MM.1S (cell line): ENCODE measurements at regions not wholly inside any gene's neighbourhood (a gene's known extent, or its start where the extent isn't known, plus 50 kb on each side); places are given as distances from the start of the nearest gene placed in this dataset.

ENCODE experiments used
- DNase-seq: peaks from one replicate; pipeline ENCODE4 v3.0.0-alpha.2; 2015
- H2AFZ ChIP-seq: fragments of 300-600 bp; sonication (generic); 2 replicates; pipeline ENCODE4 v1.6.0; 2016; ENCODE audit warnings: antibody characterized with exemption, low read length
- H3F3A ChIP-seq: fragments of 300-600 bp; sonication (generic); 2 replicates; pipeline ENCODE4 v1.6.1; 2016; ENCODE audit warnings: mild to moderate bottlenecking, antibody characterized with exemption, low read length, moderate library complexity, mixed read lengths; ENCODE audit not compliant: insufficient read depth
- H3K27ac ChIP-seq: fragments of 300-600 bp; sonication (generic); 2 replicates; pipeline ENCODE4 v1.5.1; 2016; ENCODE audit warnings: mild to moderate bottlenecking, low read length
- H3K27me3 ChIP-seq: fragments of 300-600 bp; sonication (generic); replicated peaks from 2 replicates; pipeline ENCODE4 v1.6.0; 2016; ENCODE audit warnings: low read length; ENCODE audit not compliant: insufficient read depth
- H3K36me3 ChIP-seq: fragments of 300-600 bp; sonication (generic); replicated peaks from 2 replicates; pipeline ENCODE4 v1.6.1; 2016; ENCODE audit warnings: mild to moderate bottlenecking, low read length, mixed read lengths; ENCODE audit not compliant: insufficient read depth
- H3K4me1 ChIP-seq: fragments of 300-600 bp; sonication (generic); 2 replicates; pipeline ENCODE4 v1.6.1; 2016; ENCODE audit warnings: low read length, mixed read lengths
- H3K4me2 ChIP-seq: fragments of 300-600 bp; sonication (generic); 2 replicates; pipeline ENCODE4 v1.6.0; 2016; ENCODE audit warnings: low read depth, low read length
- H3K4me3 ChIP-seq: fragments of 300-600 bp; sonication (generic); 2 replicates; pipeline ENCODE4 v1.5.1; 2016; ENCODE audit warnings: low read length, mixed read lengths
- H3K79me2 ChIP-seq: fragments of 300-600 bp; sonication (generic); 2 replicates; pipeline ENCODE4 v1.6.1; 2016; ENCODE audit warnings: mixed run types, low read length, mixed read lengths
- H3K9ac ChIP-seq: fragments of 300-600 bp; sonication (generic); 2 replicates; pipeline ENCODE4 v1.6.1; 2016; ENCODE audit warnings: low read length, mixed read lengths
- H3K9me2 ChIP-seq: fragments of 300-600 bp; sonication (generic); replicated peaks from 2 replicates; pipeline ENCODE4 v1.6.1; 2016; ENCODE audit warnings: mild to moderate bottlenecking, low read length, mixed read lengths; ENCODE audit not compliant: insufficient read depth
- H3K9me3 ChIP-seq: fragments of 300-600 bp; sonication (generic); replicated peaks from 2 replicates; pipeline ENCODE4 v1.6.1; 2016; ENCODE audit warnings: mild to moderate bottlenecking, low read length, mixed read lengths; ENCODE audit not compliant: insufficient read depth
- H4K20me1 ChIP-seq: fragments of 300-600 bp; sonication (generic); 2 replicates; pipeline ENCODE4 v1.6.1; 2016; ENCODE audit warnings: mild to moderate bottlenecking, low read length, moderate library complexity, mixed read lengths; ENCODE audit not compliant: insufficient read depth
- EZH2 ChIP-seq: fragments of 300-600 bp; sonication (generic); optimal IDR thresholded peaks from 2 replicates; pipeline ENCODE3; 2017; ENCODE audit warnings: low read depth, mild to moderate bottlenecking, antibody characterized with exemption, low read length, mixed read lengths
- EZH2phosphoT487 ChIP-seq: fragments of 300-600 bp; sonication (generic); IDR thresholded peaks from 2 replicates; pipeline ENCODE4 v1.6.1; 2018; ENCODE audit warnings: antibody characterized with exemption, low read length
- TF ChIP-seq, protein P1 (sequence below): fragments of 300-600 bp; sonication (generic); IDR thresholded peaks from 2 replicates; pipeline ENCODE4 v1.5.1; 2016; ENCODE audit warnings: antibody characterized with exemption, low read length, mixed read lengths

DNA sequence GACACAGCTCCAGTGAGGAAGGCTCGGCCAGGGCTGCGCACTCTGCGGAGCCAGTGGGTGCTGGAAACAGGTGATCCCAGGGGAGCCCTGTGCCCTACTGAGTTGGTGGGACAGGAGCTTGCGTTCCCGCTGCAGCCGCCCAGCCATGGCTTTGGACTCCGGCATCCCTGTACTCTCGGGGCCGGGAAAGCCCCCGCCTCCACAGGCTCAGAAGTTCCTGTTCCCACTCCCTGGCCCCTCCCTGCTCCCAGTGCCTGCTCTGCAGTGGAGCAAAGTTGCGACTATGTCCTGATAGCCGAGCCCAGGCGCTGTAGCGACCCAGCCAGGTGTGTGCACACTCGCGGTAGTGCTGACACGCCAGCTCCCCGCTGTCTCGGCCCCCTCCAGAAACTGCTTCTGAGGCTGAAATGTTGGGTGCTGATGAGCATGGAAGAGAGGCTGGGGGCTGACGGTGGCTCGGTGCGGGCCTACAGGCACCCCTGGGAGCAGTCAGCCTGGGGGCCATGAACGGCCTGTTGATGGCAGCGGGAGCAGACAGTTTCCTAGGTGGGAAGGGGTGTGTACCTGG, 344.6 kb upstream of the MGAT4C start:
- Histone ChIP-seq H3K4me1 (no peaks in the 10 kb centered on the region), H3F3A (no peaks in the 10 kb centered on the region), H3K9me3 (no peaks in the 10 kb centered on the region), H3K4me3 (no peak overlapping the region), H3K79me2 (no peaks in the 10 kb centered on the region), H4K20me1 (no peaks in the 10 kb centered on the region), H3K27ac (no peak overlapping the region), H3K36me3 (no peaks in the 10 kb centered on the region), H3K9ac (no peak overlapping the region), H3K27me3 (no peaks in the 10 kb centered on the region), H3K9me2 (no peaks in the 10 kb centered on the region), H2AFZ (no peak overlapping the region), H3K4me2 (no peak overlapping the region)
- TF ChIP-seq EZH2phosphoT487 (no peak), EZH2 (no peak)
- TF ChIP-seq, protein P1, sequence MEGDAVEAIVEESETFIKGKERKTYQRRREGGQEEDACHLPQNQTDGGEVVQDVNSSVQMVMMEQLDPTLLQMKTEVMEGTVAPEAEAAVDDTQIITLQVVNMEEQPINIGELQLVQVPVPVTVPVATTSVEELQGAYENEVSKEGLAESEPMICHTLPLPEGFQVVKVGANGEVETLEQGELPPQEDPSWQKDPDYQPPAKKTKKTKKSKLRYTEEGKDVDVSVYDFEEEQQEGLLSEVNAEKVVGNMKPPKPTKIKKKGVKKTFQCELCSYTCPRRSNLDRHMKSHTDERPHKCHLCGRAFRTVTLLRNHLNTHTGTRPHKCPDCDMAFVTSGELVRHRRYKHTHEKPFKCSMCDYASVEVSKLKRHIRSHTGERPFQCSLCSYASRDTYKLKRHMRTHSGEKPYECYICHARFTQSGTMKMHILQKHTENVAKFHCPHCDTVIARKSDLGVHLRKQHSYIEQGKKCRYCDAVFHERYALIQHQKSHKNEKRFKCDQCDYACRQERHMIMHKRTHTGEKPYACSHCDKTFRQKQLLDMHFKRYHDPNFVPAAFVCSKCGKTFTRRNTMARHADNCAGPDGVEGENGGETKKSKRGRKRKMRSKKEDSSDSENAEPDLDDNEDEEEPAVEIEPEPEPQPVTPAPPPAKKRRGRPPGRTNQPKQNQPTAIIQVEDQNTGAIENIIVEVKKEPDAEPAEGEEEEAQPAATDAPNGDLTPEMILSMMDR, result no peak
- no peak for DNase-seq

DNA sequence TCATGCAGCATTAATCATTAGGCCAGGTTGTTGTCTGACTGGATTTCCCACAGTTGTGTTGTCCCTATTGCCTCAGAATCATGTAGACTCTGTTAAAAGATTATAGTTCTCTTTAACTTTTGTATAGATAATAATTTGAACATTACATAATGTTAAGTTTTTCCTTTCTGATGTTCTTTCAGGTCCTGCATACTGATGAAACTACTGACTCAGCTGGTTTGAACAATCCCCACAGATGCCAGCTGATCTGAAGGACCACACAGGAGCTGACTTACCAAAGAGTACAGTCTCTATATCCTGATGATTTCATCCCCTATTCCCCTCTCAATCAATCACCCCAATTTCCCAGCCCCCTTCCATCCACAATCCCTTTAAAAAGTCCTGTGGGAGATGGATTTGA, 341.2 kb upstream of the MGAT4C start:
- no peaks in the 10 kb centered on the region for H3K36me3 ChIP-seq
- no peak overlapping the region for H3K4me3 ChIP-seq
- H3K27me3 ChIP-seq, result no peaks in the 10 kb centered on the region
- no peaks in the 10 kb centered on the region for H3K9me3 ChIP-seq
- H3F3A ChIP-seq, result no peaks in the 10 kb centered on the region
- H3K27ac ChIP-seq, result no peak overlapping the region
- no peak for DNase-seq
- no peaks in the 10 kb centered on the region for H3K4me1 ChIP-seq
- H3K4me2 ChIP-seq, result no peak overlapping the region
- no peaks in the 10 kb centered on the region for H4K20me1 ChIP-seq
- TF ChIP-seq, protein P1, result no peak
- no peaks in the 10 kb centered on the region for H3K9me2 ChIP-seq
- no peak overlapping the region for H2AFZ ChIP-seq
- H3K9ac ChIP-seq, result no peak overlapping the region
- no peaks in the 10 kb centered on the region for H3K79me2 ChIP-seq

DNA sequence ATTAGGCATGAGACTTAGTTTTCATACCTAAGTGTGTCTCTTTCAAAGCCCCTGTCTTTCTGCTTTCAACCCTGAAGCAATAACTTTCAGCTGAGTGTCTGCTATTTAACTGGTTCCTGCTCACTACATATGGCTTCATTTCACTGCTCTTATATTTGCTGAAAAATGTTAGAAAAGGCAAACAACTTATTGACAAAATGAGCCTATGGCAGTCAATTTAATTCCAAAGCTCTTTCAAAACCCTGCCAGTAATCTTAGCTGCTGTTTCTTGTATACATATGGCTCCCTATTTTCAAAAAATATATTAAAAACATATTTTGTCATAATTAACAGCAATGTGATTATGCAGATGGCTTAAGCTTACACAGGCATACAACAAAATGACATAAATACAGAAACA, 334.1 kb upstream of the MGAT4C start:
- H3F3A ChIP-seq, result no peaks in the 10 kb centered on the region
- TF ChIP-seq EZH2 (no peak), EZH2phosphoT487 (no peak)
- TF ChIP-seq, protein P1, result no peak
- H3K27ac ChIP-seq, result no peak overlapping the region
- H3K27me3 ChIP-seq, result no peaks in the 10 kb centered on the region
- H4K20me1 ChIP-seq, result no peaks in the 10 kb centered on the region
- H3K9ac ChIP-seq, result no peak overlapping the region
- no peak overlapping the region for H3K4me3 ChIP-seq
- H3K36me3 ChIP-seq, result no peaks in the 10 kb centered on the region
- H2AFZ ChIP-seq, result no peak overlapping the region
- H3K4me2 ChIP-seq, result no peak overlapping the region
- no peaks in the 10 kb centered on the region for H3K9me3 ChIP-seq
- H3K9me2 ChIP-seq, result no peaks in the 10 kb centered on the region
- no peaks in the 10 kb centered on the region for H3K79me2 ChIP-seq
- DNase-seq, result no peak
- H3K4me1 ChIP-seq, result no peaks in the 10 kb centered on the region

DNA sequence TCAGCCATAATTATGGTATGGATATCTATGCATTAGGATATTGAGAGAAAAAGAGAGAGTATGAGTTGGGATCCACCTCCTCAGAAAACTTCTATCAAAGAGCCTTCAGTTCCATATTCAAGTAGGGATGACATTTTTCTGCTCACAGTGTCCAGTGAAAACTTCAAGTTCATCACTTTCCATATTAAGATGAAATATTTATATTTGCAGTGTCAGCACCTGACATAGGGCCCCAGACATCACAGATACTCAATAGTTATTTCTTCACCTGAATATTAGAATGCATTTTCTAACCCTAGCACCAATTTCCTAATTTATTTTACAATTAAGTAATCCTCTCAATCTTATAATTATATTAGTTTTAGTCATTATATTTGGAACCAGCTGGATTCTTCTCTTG, 318.0 kb upstream of the MGAT4C start:
- no peak for DNase-seq
- no peaks in the 10 kb centered on the region for H3K27me3 ChIP-seq
- H3K4me3 ChIP-seq, result no peak overlapping the region
- H3K9ac ChIP-seq, result no peak overlapping the region
- no peaks in the 10 kb centered on the region for H3K79me2 ChIP-seq
- no peaks in the 10 kb centered on the region for H3K36me3 ChIP-seq
- no peaks in the 10 kb centered on the region for H3K9me3 ChIP-seq
- H3K4me1 ChIP-seq, result no peaks in the 10 kb centered on the region
- H3K27ac ChIP-seq, result no peak overlapping the region
- H2AFZ ChIP-seq, result no peak overlapping the region
- no peak overlapping the region for H3K4me2 ChIP-seq
- H3F3A ChIP-seq, result no peaks in the 10 kb centered on the region
- H3K9me2 ChIP-seq, result no peaks in the 10 kb centered on the region
- TF ChIP-seq, protein P1, result no peak
- TF ChIP-seq EZH2 (no peak), EZH2phosphoT487 (no peak)
- H4K20me1 ChIP-seq, result no peaks in the 10 kb centered on the region
